CD14-positive monocyte (primary cell): ENCODE measurements at regions not wholly inside any gene's neighbourhood (a gene's known extent, or its start where the extent isn't known, plus 50 kb on each side); places are given as distances from the start of the nearest gene placed in this dataset.

ENCODE experiments used
- DNase-seq, 3 donors: peaks; one replicate each; pipeline ENCODE4 v3.0.0-alpha.2; 2011 to 2022
- H2AFZ ChIP-seq: 2 replicates; pipeline ENCODE4 v1.6.0; 2012; ENCODE audit warnings: mild to moderate bottlenecking, low read depth, low read length, inconsistent platforms; ENCODE audit not compliant: insufficient read depth, poor library complexity, severe bottlenecking
- H3K27ac ChIP-seq, 2 donors: 1 replicate in 1 of 2; 2 replicates in 1 of 2; pipeline ENCODE4 v1.5.1; 2012 to 2013; ENCODE audit warnings: low read length in 2 of 2, control low read depth in 1 of 2, inconsistent platforms in 1 of 2, low read depth in 1 of 2, mild to moderate bottlenecking in 1 of 2
- H3K27me3 ChIP-seq, 2 donors: one replicate each; pipeline versions ENCODE4 v1.6.0 to v1.6.1; 2011 to 2013; ENCODE audit warnings: low read length in 2 of 2; ENCODE audit not compliant: control insufficient read depth in 2 of 2, insufficient read depth in 2 of 2
- H3K36me3 ChIP-seq, 2 donors: replicated peaks in 1 of 2; 1 replicate in 1 of 2; 2 replicates in 1 of 2; pipeline versions ENCODE4 v1.5.1 to v1.6.1; 2012 to 2013; ENCODE audit warnings: low read length in 2 of 2, control low read depth in 1 of 2, inconsistent platforms in 1 of 2, mild to moderate bottlenecking in 1 of 2; ENCODE audit not compliant: insufficient read depth in 2 of 2, control insufficient read depth in 1 of 2
- H3K4me1 ChIP-seq, 2 donors: 1 replicate in 1 of 2; 2 replicates in 1 of 2; pipeline versions ENCODE4 v1.5.1 to v1.6.1; 2012 to 2013; ENCODE audit warnings: low read length in 2 of 2, control low read depth in 1 of 2, inconsistent platforms in 1 of 2, mild to moderate bottlenecking in 1 of 2, moderate library complexity in 1 of 2; ENCODE audit not compliant: insufficient read depth in 2 of 2, control insufficient read depth in 1 of 2
- H3K4me2 ChIP-seq: replicated peaks from 2 replicates; pipeline ENCODE3; 2012; ENCODE audit warnings: low read length, moderate library complexity, mild to moderate bottlenecking; ENCODE audit not compliant: poor library complexity, severe bottlenecking; ENCODE audit errors: extremely low read depth
- H3K4me3 ChIP-seq, 3 experiments: fragments of 200-600 bp in 1 of 3; sonication (generic) in 1 of 3; replicated peaks in 1 of 3; 1 replicate in 2 of 3; 2 replicates in 1 of 3; pipeline ENCODE4 v1.5.1; 2011 to 2013; ENCODE audit warnings: low read length in 3 of 3, mild to moderate bottlenecking in 3 of 3, control low read depth in 2 of 3, low read depth in 2 of 3, inconsistent platforms in 1 of 3, moderate library complexity in 1 of 3
- H3K79me2 ChIP-seq: 2 replicates; pipeline ENCODE4 v1.6.0; 2012; ENCODE audit warnings: mild to moderate bottlenecking, control low read depth, inconsistent platforms, low read length, moderate library complexity; ENCODE audit not compliant: insufficient read depth
- H3K9ac ChIP-seq: 2 replicates; pipeline ENCODE4 v1.6.0; 2017; ENCODE audit warnings: low read length, mild to moderate bottlenecking; ENCODE audit not compliant: insufficient read depth, poor library complexity, severe bottlenecking
- H3K9me3 ChIP-seq, 2 donors: replicated peaks in 1 of 2; 1 replicate in 1 of 2; 2 replicates in 1 of 2; pipeline versions ENCODE4 v1.5.1 to v1.6.1; 2012 to 2013; ENCODE audit warnings: low read length in 2 of 2, control low read depth in 1 of 2; ENCODE audit not compliant: control insufficient read depth in 1 of 2, insufficient read depth in 1 of 2
- H4K20me1 ChIP-seq: 2 replicates; pipeline ENCODE4 v1.6.0; 2012; ENCODE audit warnings: mild to moderate bottlenecking, low read length, control low read depth, moderate library complexity; ENCODE audit not compliant: insufficient read depth
- H3K27ac Mint-ChIP-seq, 7 donors: one replicate each; pipeline ENCODE4 v1.8.0; 2020; ENCODE audit warnings: mild to moderate bottlenecking in 7 of 7, mixed read lengths in 7 of 7, moderate library complexity in 6 of 7, inconsistent platforms in 2 of 7
- H3K27me3 Mint-ChIP-seq, 3 donors: one replicate each; pipeline ENCODE4 v1.8.0; 2021 to 2022; ENCODE audit warnings: low read depth in 3 of 3, mild to moderate bottlenecking in 3 of 3, mixed read lengths in 3 of 3, moderate library complexity in 3 of 3, inconsistent platforms in 1 of 3
- H3K36me3 Mint-ChIP-seq, 2 donors: one replicate each; pipeline ENCODE4 v1.8.0; 2020; ENCODE audit warnings: mixed read lengths in 2 of 2, inconsistent platforms in 1 of 2, mild to moderate bottlenecking in 1 of 2
- H3K4me1 Mint-ChIP-seq: one replicate; pipeline ENCODE4 v1.8.0; 2020; ENCODE audit warnings: mild to moderate bottlenecking, mixed read lengths
- H3K4me3 Mint-ChIP-seq, 2 donors: one replicate each; pipeline ENCODE4 v1.8.0; 2020; ENCODE audit warnings: mild to moderate bottlenecking in 2 of 2, mixed read lengths in 2 of 2, moderate library complexity in 1 of 2
- H3K9me3 Mint-ChIP-seq, 7 donors: one replicate each; pipeline ENCODE4 v1.8.0; 2020 to 2022; ENCODE audit warnings: mixed read lengths in 7 of 7, mild to moderate bottlenecking in 6 of 7, moderate library complexity in 6 of 7, inconsistent platforms in 2 of 7
- WGBS: methylation state at CpG from one replicate; pipeline ENCODE4 v1.1.5; 2013; ENCODE audit warnings: missing lambda C conversion rate; ENCODE audit not compliant: insufficient coverage; 5-methylcytosine and 5-hydroxymethylcytosine counted together
- intact Hi-C, 2 donors: fragments of 100-400 bp; cut with micrococcal nuclease; formaldehyde crosslinking; loops; one replicate each; pipeline versions ENCODE4 v1.15.0 to v1.15.1; 2023
- TF ChIP-seq, protein P1 (sequence below): fragments of 200-600 bp; IDR thresholded peaks from one replicate; pipeline ENCODE4 v1.8.0; 2022; ENCODE audit warnings: antibody characterized with exemption, mild to moderate bottlenecking

GRCh38 chr1:170310014-170310405 lies 164.3 kb downstream of the NTMT2 start:
- Histone ChIP-seq H2AFZ (no peak overlapping the region), H3K9ac (no peak overlapping the region), H3K36me3 (no peaks in the 10 kb centered on the region), H4K20me1 (no peaks in the 10 kb centered on the region), H3K4me1 (no peaks in the 10 kb centered on the region), H3K27ac (no peak overlapping the region), H3K4me2 (no peak overlapping the region), H3K9me3 (peaks cover 3 to 4% of the 10 kb centered on the region in 2 donors), H3K4me3 (no peak overlapping the region), H3K79me2 (no peaks in the 10 kb centered on the region), H3K27me3 (no peaks in the 10 kb centered on the region)
- no peaks in the 10 kb centered on the region for H3K4me1 Mint-ChIP-seq
- no peaks in the 10 kb centered on the region for H3K36me3 Mint-ChIP-seq
- TF ChIP-seq, protein P1, sequence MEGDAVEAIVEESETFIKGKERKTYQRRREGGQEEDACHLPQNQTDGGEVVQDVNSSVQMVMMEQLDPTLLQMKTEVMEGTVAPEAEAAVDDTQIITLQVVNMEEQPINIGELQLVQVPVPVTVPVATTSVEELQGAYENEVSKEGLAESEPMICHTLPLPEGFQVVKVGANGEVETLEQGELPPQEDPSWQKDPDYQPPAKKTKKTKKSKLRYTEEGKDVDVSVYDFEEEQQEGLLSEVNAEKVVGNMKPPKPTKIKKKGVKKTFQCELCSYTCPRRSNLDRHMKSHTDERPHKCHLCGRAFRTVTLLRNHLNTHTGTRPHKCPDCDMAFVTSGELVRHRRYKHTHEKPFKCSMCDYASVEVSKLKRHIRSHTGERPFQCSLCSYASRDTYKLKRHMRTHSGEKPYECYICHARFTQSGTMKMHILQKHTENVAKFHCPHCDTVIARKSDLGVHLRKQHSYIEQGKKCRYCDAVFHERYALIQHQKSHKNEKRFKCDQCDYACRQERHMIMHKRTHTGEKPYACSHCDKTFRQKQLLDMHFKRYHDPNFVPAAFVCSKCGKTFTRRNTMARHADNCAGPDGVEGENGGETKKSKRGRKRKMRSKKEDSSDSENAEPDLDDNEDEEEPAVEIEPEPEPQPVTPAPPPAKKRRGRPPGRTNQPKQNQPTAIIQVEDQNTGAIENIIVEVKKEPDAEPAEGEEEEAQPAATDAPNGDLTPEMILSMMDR, result no peak
- no peak overlapping the region for H3K27ac Mint-ChIP-seq
- no CpG with 5 or more reads among the region's 1 CpG for WGBS
- H3K27me3 Mint-ChIP-seq, result no peaks in the 10 kb centered on the region
- no peak overlapping the region for H3K4me3 Mint-ChIP-seq
- intact Hi-C loops, result no loop called here
- peaks cover 0 to 6% (median 3%) of the 10 kb centered on the region in 7 donors for H3K9me3 Mint-ChIP-seq
- DNase-seq, result no peak

GRCh38 chr1:170310951-170311350 lies 165.2 kb downstream of the NTMT2 start:
- no peaks in the 10 kb centered on the region for H3K4me1 Mint-ChIP-seq

More at GRCh38 chr1:170310951-170311350, 165.2 kb downstream of the NTMT2 start:
- intact Hi-C loops, result no loop called here
- Histone ChIP-seq H3K4me1 (no peaks in the 10 kb centered on the region), H3K4me3 (no peak overlapping the region), H4K20me1 (no peaks in the 10 kb centered on the region), H3K9me3 (peaks cover 0 to 4% of the 10 kb centered on the region in 2 donors), H3K36me3 (no peaks in the 10 kb centered on the region), H3K79me2 (no peaks in the 10 kb centered on the region), H3K27me3 (no peaks in the 10 kb centered on the region), H3K9ac (no peak overlapping the region), H3K4me2 (no peak overlapping the region), H3K27ac (no peak overlapping the region), H2AFZ (no peak overlapping the region)
- Mint-ChIP-seq H3K4me3 (no peak overlapping the region), H3K36me3 (no peaks in the 10 kb centered on the region), H3K27me3 (no peaks in the 10 kb centered on the region), H3K27ac (no peak overlapping the region), H3K9me3 (peaks cover 0 to 7% (median 3%) of the 10 kb centered on the region in 7 donors)
- DNase-seq, result no peak
- no CpG with 5 or more reads among the region's 1 CpG for WGBS
- TF ChIP-seq, protein P1, result no peak
